Psoas muscle (tissue), 7 donors: ENCODE measurements at regions not wholly inside any gene's neighbourhood (a gene's known extent, or its start where the extent isn't known, plus 50 kb on each side); places are given as distances from the start of the nearest gene placed in this dataset.

ENCODE experiments used
- ATAC-seq, 4 donors: fragments of 200-7000 bp; cut with Tn5 transposase; one replicate each; pipeline ENCODE4 v1.9.1; 2020; ENCODE audit warnings: moderate library complexity in 3 of 4, mild to moderate bottlenecking in 2 of 4
- DNase-seq, 2 donors: peaks; one replicate each; pipeline ENCODE4 v3.0.0-alpha.2; 2020
- H3K27ac ChIP-seq: fragments of 200-600 bp; one replicate; pipeline ENCODE4 v1.8.0; 2022
- H3K27me3 ChIP-seq, 3 donors: fragments of 200-600 bp in 1 of 3; one replicate each; pipeline versions ENCODE4 v1.6.1 to v1.8.0; 2013 to 2022; ENCODE audit warnings: low read length in 2 of 3, mild to moderate bottlenecking in 2 of 3, moderate library complexity in 1 of 3; ENCODE audit not compliant: insufficient read depth in 3 of 3
- H3K36me3 ChIP-seq, 2 donors: fragments of 200-600 bp in 1 of 2; one replicate each; pipeline versions ENCODE4 v1.6.1 to v1.8.0; 2013 to 2022; ENCODE audit warnings: low read depth in 1 of 2, mild to moderate bottlenecking in 1 of 2, moderate library complexity in 1 of 2; ENCODE audit not compliant: insufficient read depth in 1 of 2
- H3K4me1 ChIP-seq: fragments of 200-600 bp; one replicate; pipeline ENCODE4 v1.8.0; 2022
- H3K4me3 ChIP-seq: fragments of 200-600 bp; one replicate; pipeline ENCODE4 v1.8.0; 2022; ENCODE audit warnings: mild to moderate bottlenecking
- H3K9me3 ChIP-seq: fragments of 200-600 bp; one replicate; pipeline ENCODE4 v1.8.0; 2022
- WGBS, 3 donors: extraction: QIAGEN DNeasy Blood & Tissue Kit; methylation state at CpG; one replicate each; pipeline versions ENCODE4 v1.1.6 to v1.1.7; 2013; 5-methylcytosine and 5-hydroxymethylcytosine counted together
- intact Hi-C, 2 donors: fragments of 100-400 bp; cut with DNase I; formaldehyde crosslinking; loops; one replicate each; pipeline versions ENCODE4 v1.11.0 to v1.14.2; 2022
- TF ChIP-seq, protein P1 (sequence below): fragments of 200-600 bp; IDR thresholded peaks from one replicate; pipeline ENCODE4 v1.8.0; 2022; ENCODE audit warnings: antibody characterized with exemption
- donor health status: healthy with polysubstance abuse.
- donor health status: DM: no; HTN: no; CAD: no; lungs with moderate emphysema.
- donor health status: Bipolar disorder and iron deficiency.
- donor health status: healthy.
- donor health status: DM: yes; HTN: yes; CAD: no.
- donor health status: DM: no; HTN: no; CAD: no.
- donor health status: DM: yes; HTN: yes; CAD: no.

DNA sequence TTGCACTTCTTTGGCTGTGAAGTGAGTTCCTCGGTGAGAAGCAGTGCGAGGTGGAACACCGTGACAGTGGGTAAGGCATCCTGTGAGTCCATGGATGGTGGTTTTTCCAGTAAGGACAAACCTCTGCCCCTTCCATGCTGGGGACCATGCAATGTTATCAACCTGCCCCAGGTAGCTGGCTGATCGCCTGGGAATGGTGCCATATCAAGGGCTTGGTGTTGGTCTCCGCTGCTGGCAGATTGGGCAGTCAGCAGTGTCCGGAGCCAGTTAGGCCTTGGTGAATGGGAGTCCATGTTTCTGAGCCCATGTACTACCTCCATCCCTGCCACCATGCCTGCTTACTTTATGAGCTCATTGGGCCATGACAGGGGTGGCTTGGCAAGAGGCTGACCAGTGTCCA lies 114.7 kb upstream of the C14orf180 start:
- Histone ChIP-seq H3K4me1 (peaks cover 3% of the 10 kb centered on the region), H3K27ac (no peak overlapping the region), H3K9me3 (no peaks in the 10 kb centered on the region), H3K27me3 (peaks cover 0 to 55% (median 17%) of the 10 kb centered on the region in 3 donors), H3K36me3 (no peaks in the 10 kb centered on the region), H3K4me3 (no peak overlapping the region)
- ATAC-seq = no peak
- TF ChIP-seq, protein P1, sequence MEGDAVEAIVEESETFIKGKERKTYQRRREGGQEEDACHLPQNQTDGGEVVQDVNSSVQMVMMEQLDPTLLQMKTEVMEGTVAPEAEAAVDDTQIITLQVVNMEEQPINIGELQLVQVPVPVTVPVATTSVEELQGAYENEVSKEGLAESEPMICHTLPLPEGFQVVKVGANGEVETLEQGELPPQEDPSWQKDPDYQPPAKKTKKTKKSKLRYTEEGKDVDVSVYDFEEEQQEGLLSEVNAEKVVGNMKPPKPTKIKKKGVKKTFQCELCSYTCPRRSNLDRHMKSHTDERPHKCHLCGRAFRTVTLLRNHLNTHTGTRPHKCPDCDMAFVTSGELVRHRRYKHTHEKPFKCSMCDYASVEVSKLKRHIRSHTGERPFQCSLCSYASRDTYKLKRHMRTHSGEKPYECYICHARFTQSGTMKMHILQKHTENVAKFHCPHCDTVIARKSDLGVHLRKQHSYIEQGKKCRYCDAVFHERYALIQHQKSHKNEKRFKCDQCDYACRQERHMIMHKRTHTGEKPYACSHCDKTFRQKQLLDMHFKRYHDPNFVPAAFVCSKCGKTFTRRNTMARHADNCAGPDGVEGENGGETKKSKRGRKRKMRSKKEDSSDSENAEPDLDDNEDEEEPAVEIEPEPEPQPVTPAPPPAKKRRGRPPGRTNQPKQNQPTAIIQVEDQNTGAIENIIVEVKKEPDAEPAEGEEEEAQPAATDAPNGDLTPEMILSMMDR = no peak
- WGBS, 3 donors = 85 to 91% (median 86%) methylated on average over 6 of the region's 6 CpGs
- no peak for DNase-seq
- intact Hi-C loops = no loop called here

DNA sequence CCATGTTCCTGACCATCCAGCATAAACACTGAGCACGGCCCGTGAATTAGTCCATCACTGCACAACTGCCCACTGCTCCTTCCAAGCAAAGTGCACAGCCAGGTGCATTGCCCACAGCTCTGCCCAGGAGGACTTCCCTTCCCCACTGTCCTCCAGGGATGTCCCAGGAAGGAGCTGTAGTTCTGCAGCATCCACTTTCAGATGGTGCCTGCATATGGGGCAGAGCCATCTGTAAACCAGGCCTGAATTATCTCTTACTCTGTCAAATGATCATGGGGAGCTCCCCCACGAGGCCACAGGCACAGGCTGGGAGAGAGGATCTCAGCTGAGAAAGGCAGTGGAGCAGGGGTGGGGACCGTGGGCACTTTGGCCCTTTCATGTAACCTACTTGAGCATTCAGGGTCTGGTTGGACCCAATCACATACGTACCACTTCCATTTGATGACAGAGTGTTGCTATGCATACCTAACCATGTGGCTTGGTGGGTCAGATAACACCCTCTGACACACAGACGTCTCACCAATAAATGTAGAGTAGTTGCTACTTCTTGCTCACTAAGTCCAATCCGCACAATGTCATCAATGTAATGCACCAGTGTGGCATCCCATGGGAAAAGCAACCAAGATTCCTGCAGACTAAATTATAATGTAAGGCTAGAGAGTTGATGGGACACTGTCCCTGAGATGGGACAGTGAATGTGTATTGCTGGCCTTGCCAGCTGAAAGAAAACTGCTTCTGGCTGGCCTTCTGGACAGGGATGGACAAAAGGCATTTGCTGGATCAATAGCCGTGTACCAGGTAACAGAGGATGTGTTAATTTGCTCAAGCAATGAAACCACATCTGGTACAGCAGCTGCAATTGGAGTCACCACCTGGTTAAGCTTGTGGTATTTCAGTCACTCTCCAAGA lies 113.8 kb upstream of the C14orf180 start:
- H3K27me3 ChIP-seq = peaks cover 0 to 47% (median 17%) of the 10 kb centered on the region in 3 donors
- TF ChIP-seq, protein P1 = no peak
- DNase-seq = no peak

DNA sequence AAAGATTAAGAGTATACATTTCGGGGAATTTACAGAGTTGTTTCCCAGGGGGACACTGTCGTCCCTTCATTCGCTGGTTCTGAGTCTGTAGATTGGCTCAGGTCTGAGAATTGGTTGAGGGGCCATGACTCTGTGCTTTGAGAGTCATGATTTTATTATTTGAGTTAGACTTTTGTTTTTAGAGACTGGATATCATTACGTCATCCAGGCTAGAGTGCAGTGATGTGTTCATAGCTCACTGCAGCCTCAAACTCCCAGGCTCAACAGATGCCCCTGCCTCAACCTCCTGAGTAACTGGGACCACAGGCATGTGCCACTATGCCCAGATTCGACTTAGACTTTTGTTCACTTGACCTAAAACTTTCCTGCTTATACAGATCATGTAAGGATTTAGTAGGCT lies 112.3 kb upstream of the C14orf180 start:
- H3K9me3 ChIP-seq = no peaks in the 10 kb centered on the region
- ATAC-seq (no peak), DNase-seq (no peak)
- WGBS, 3 donors = 75 to 79% (median 79%) methylated on average over 5 of the region's 5 CpGs
- no peak overlapping the region for H3K4me3 ChIP-seq
- H3K36me3 ChIP-seq = no peaks in the 10 kb centered on the region
- H3K4me1 ChIP-seq = no peaks in the 10 kb centered on the region
- H3K27ac ChIP-seq = no peak overlapping the region
- peaks cover 0 to 34% (median 7%) of the 10 kb centered on the region in 3 donors for H3K27me3 ChIP-seq
- intact Hi-C loops = no loop called here
- TF ChIP-seq, protein P1 = no peak

More for the DNA sequence above, 113.8 kb upstream of the C14orf180 start:
- Histone ChIP-seq H3K36me3 (no peaks in the 10 kb centered on the region), H3K9me3 (no peaks in the 10 kb centered on the region), H3K4me1 (peaks cover 3% of the 10 kb centered on the region), H3K4me3 (no peak overlapping the region), H3K27ac (no peak overlapping the region)
- no peak for ATAC-seq
- WGBS, 3 donors = 74 to 80% (median 76%) methylated on average over 8 of the region's 8 CpGs
- intact Hi-C loops = no loop called here

DNA sequence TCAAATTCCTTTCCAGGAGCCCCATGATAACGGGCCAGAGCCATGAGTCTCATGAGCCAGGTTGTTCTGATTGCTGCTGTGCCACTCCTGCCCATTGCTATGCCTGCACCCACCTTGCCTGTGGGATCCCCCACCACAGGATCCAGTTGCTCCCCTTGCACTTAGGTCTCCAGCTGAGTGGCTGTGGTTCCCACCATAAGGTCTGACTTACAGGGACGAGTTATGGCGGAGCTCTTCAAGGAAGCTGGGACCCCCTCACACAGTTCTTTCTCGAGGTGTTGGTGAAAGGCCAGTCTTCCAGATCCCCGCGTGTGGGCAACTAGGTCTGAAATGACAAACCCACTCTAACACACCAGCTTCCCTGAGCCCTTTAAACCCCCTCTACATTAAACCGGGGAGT lies 111.9 kb upstream of the C14orf180 start:
- H3K27ac ChIP-seq = no peak overlapping the region
- no peaks in the 10 kb centered on the region for H3K36me3 ChIP-seq
- H3K4me1 ChIP-seq = no peaks in the 10 kb centered on the region
- no peak overlapping the region for H3K4me3 ChIP-seq
- 88% methylated on average over 7 of the region's 7 CpGs for WGBS, 3 donors
- DNase-seq (no peak), ATAC-seq (no peak)
- TF ChIP-seq, protein P1 = no peak
- no peaks in the 10 kb centered on the region for H3K9me3 ChIP-seq
- intact Hi-C loops = no loop called here
- H3K27me3 ChIP-seq = peaks cover 0 to 30% (median 6%) of the 10 kb centered on the region in 3 donors
